MCF 10A (cell line): ENCODE measurements at regions not wholly inside any gene's neighbourhood (a gene's known extent, or its start where the extent isn't known, plus 50 kb on each side); places are given as distances from the start of the nearest gene placed in this dataset.

Experiments
- BruUV-seq: library from RNA; stranded (reverse); fragments of 400-500 nt; replicated peaks from 2 replicates; lab custom pipeline; 2021; lab: Mats Ljungman, UMichigan
- CTCF ChIA-PET: fragments of 300-600 bp; sonication (Branson Sonifier 250); formaldehyde crosslinking; extraction: SDS; loops from one replicate; lab custom pipeline; 2021; ENCODE audit warnings: antibody characterized with exemption, inconsistent platforms; lab: Yijun Ruan, JAX
- POLR2A ChIA-PET: fragments of 300-600, 350-650 bp; sonication (Branson Sonifier 250); formaldehyde crosslinking; extraction: SDS; loops from one replicate; lab custom pipeline; 2020; ENCODE audit warnings: antibody characterized with exemption, inconsistent platforms; lab: Yijun Ruan, JAX
- DNase-seq: peaks from one replicate; pipeline ENCODE4 v3.0.0-alpha.2; 2018; ENCODE audit not compliant: unreplicated experiment
- H3K27ac Mint-ChIP-seq: one replicate; pipeline ENCODE4 v1.8.0; 2022; ENCODE audit warnings: mild to moderate bottlenecking, low read depth, mixed read lengths; ENCODE audit not compliant: unreplicated experiment
- H3K27me3 Mint-ChIP-seq: one replicate; pipeline ENCODE4 v1.8.0; 2022; ENCODE audit warnings: mixed read lengths; ENCODE audit not compliant: insufficient read depth, unreplicated experiment
- H3K36me3 Mint-ChIP-seq: one replicate; pipeline ENCODE4 v1.8.0; 2022; ENCODE audit warnings: mild to moderate bottlenecking, moderate library complexity, mixed read lengths; ENCODE audit not compliant: insufficient read depth, unreplicated experiment
- H3K4me1 Mint-ChIP-seq: one replicate; pipeline ENCODE4 v1.8.0; 2022; ENCODE audit warnings: mixed read lengths; ENCODE audit not compliant: insufficient read depth, unreplicated experiment
- H3K4me3 Mint-ChIP-seq: one replicate; pipeline ENCODE4 v1.8.0; 2022; ENCODE audit warnings: mild to moderate bottlenecking, moderate library complexity, mixed read lengths; ENCODE audit not compliant: unreplicated experiment
- H3K9me3 Mint-ChIP-seq: one replicate; pipeline ENCODE4 v1.8.0; 2022; ENCODE audit warnings: mixed read lengths; ENCODE audit not compliant: unreplicated experiment
- intact Hi-C: fragments of 100-400 bp; cut with micrococcal nuclease; formaldehyde crosslinking; loops from 2 replicates; pipeline ENCODE4 v1.14.1; 2022
- TF ChIP-seq, protein P1 (sequence below): fragments of 200-600 bp; IDR thresholded peaks from one replicate; pipeline ENCODE4 v1.8.0; 2022; ENCODE audit warnings: antibody characterized with exemption, mild to moderate bottlenecking; ENCODE audit not compliant: unreplicated experiment

- no peak for DNase-seq
- Mint-ChIP-seq H3K4me3 (no peak overlapping the region), H3K27me3 (no peaks in the 10 kb centered on the region), H3K36me3 (no peaks in the 10 kb centered on the region), H3K27ac (no peak overlapping the region), H3K9me3 (peaks cover 10% of the 10 kb centered on the region), H3K4me1 (peaks cover 13% of the 10 kb centered on the region)
- intact Hi-C loops = no loop called here
- no TSS peak for BruUV-seq
- TF ChIP-seq, protein P1, sequence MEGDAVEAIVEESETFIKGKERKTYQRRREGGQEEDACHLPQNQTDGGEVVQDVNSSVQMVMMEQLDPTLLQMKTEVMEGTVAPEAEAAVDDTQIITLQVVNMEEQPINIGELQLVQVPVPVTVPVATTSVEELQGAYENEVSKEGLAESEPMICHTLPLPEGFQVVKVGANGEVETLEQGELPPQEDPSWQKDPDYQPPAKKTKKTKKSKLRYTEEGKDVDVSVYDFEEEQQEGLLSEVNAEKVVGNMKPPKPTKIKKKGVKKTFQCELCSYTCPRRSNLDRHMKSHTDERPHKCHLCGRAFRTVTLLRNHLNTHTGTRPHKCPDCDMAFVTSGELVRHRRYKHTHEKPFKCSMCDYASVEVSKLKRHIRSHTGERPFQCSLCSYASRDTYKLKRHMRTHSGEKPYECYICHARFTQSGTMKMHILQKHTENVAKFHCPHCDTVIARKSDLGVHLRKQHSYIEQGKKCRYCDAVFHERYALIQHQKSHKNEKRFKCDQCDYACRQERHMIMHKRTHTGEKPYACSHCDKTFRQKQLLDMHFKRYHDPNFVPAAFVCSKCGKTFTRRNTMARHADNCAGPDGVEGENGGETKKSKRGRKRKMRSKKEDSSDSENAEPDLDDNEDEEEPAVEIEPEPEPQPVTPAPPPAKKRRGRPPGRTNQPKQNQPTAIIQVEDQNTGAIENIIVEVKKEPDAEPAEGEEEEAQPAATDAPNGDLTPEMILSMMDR = no peak
- POLR2A ChIA-PET = no interaction called here
- CTCF ChIA-PET = no interaction called here
Observed at GRCh38 chr6:14807130-14807529, 438.7 kb upstream of the JARID2 start.

GRCh38 chr6:14807971-14808370 lies 437.9 kb upstream of the JARID2 start:
- no peak for DNase-seq
- Mint-ChIP-seq H3K27ac (no peak overlapping the region), H3K9me3 (peaks cover 10% of the 10 kb centered on the region), H3K4me3 (no peak overlapping the region), H3K36me3 (no peaks in the 10 kb centered on the region), H3K27me3 (no peaks in the 10 kb centered on the region), H3K4me1 (peaks cover 13% of the 10 kb centered on the region)
- intact Hi-C loops = no loop called here
- POLR2A ChIA-PET = interaction anchor here (0.6 kb wide), 1 partner anchor 855 kb away, joined by 3 read pairs; the partner anchor contains the start of gene DTNBP1
- TF ChIP-seq, protein P1 = no peak
- BruUV-seq = no TSS peak
- CTCF ChIA-PET = no interaction called here

DNA sequence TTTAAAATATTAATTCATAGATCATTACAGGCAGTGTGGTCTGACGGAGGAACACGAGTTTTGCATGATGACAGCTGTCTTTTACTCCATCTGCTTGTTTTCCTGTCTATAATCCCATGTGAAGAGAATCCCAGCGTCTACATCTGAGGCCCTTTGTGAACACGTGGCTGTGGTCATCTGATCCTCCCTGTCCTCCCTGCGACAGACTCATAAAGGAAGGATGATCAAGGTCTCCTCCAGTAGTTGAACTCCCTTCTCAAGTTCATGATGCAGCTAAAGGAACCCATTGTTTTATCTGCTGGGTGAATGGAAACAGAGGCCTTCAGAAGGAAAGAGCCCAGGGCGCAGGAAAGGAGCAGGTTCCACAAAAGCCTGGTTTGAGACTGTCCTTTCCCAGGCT lies 435.8 kb upstream of the JARID2 start:
- no peaks in the 10 kb centered on the region for H3K36me3 Mint-ChIP-seq
- TF ChIP-seq, protein P1 = no peak
- H3K27ac Mint-ChIP-seq = no peak overlapping the region
- BruUV-seq = no TSS peak
- H3K27me3 Mint-ChIP-seq = no peaks in the 10 kb centered on the region
- no peaks in the 10 kb centered on the region for H3K4me1 Mint-ChIP-seq
- ChIA-PET POLR2A (no interaction called here), CTCF (no interaction called here)
- no peak for DNase-seq
- H3K9me3 Mint-ChIP-seq = peaks cover 10% of the 10 kb centered on the region
- H3K4me3 Mint-ChIP-seq = no peak overlapping the region
- intact Hi-C loops = no loop called here

DNA sequence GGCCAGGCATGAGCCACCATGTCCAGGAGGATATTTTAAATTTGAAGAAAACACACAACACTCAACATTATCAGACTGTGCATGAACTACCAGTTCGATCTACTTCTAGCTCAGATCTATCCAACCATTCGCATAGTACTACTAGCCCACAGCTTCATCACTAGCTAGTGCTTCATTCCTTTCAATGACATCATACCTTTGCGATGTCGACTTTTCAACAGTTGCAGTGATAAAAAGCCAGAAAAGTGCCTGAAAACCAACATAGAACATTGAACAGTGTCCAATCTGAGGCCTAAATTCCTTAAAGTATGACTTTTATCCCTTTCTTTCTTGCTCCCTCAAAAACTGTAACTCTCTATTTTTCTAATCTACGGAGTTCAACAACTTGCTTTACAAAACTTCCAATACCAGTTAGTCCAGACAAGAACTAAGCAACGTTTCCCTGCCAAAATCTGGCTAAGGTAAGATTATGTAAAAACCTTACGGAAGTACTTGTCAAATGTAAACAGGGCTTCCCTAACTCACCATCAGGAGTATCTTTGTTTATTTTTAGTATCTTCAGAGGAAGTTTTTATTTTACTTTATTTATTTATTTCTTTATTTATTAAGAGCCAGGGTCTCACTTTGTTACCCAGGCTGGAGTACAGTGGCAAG lies 434.0 kb upstream of the JARID2 start:
- intact Hi-C loops = no loop called here
- no peak overlapping the region for H3K4me3 Mint-ChIP-seq
- H3K4me1 Mint-ChIP-seq = no peaks in the 10 kb centered on the region
- BruUV-seq = no TSS peak
- H3K9me3 Mint-ChIP-seq = peaks cover 10% of the 10 kb centered on the region
- no peaks in the 10 kb centered on the region for H3K27me3 Mint-ChIP-seq
- ChIA-PET CTCF (no interaction called here), POLR2A (interaction anchor here (0.9 to 1.0 kb wide), 2 partner anchors 11 to 21 kb away, joined by 3 read pairs; no protein-coding TSS in a partner anchor)
- H3K27ac Mint-ChIP-seq = no peak overlapping the region
- no peak for DNase-seq
- TF ChIP-seq, protein P1 = no peak
- no peaks in the 10 kb centered on the region for H3K36me3 Mint-ChIP-seq
